HL-60 (cell line): ENCODE measurements at regions not wholly inside any gene's neighbourhood (a gene's known extent, or its start where the extent isn't known, plus 50 kb on each side); places are given as distances from the start of the nearest gene placed in this dataset.

ENCODE experiments used
- DNase-seq, 2 experiments: peaks; one replicate each; pipeline ENCODE4 v3.0.0-alpha.2; 2010 to 2020; ENCODE audit warnings: low read depth in 1 of 2, low spot score in 1 of 2
- H3K27ac ChIP-seq: fragments of 250-450 bp; sonication (Bioruptor Pico); replicated peaks from 2 replicates; pipeline ENCODE4 v1.5.1; 2020; ENCODE audit warnings: mild to moderate bottlenecking, moderate library complexity
- H3K27me3 ChIP-seq: fragments of 250-450 bp; sonication (Bioruptor Pico); 2 replicates; pipeline ENCODE4 v1.5.1; 2021; ENCODE audit warnings: mild to moderate bottlenecking, moderate library complexity; ENCODE audit not compliant: insufficient read depth, poor library complexity, severe bottlenecking
- H3K4me3 ChIP-seq: replicated peaks from 2 replicates; pipeline ENCODE4 v1.5.1; 2011; ENCODE audit warnings: mild to moderate bottlenecking, control low read depth, low read length; ENCODE audit not compliant: insufficient read depth
- GABPA ChIP-seq: IDR thresholded peaks from 2 replicates; pipeline ENCODE4 v1.6.1; 2012; ENCODE audit warnings: low read depth
- POLR2AphosphoS5 ChIP-seq: IDR thresholded peaks from 2 replicates; pipeline ENCODE4 v1.6.1; 2012; ENCODE audit warnings: low read depth
- SPI1 ChIP-seq: IDR thresholded peaks from 2 replicates; pipeline ENCODE4 v1.6.1; 2012; ENCODE audit warnings: low read depth, mild to moderate bottlenecking, borderline replicate concordance
- TF ChIP-seq, protein P1 (sequence below): IDR thresholded peaks from one replicate; pipeline ENCODE4 v1.5.1; 2011; ENCODE audit warnings: low read length, control low read depth, inconsistent platforms; ENCODE audit not compliant: insufficient read depth
- TF ChIP-seq, protein P2 (sequence below): IDR thresholded peaks from 2 replicates; pipeline ENCODE4 v1.6.1; 2012; ENCODE audit warnings: low read depth; ENCODE audit not compliant: insufficient replicate concordance

DNA sequence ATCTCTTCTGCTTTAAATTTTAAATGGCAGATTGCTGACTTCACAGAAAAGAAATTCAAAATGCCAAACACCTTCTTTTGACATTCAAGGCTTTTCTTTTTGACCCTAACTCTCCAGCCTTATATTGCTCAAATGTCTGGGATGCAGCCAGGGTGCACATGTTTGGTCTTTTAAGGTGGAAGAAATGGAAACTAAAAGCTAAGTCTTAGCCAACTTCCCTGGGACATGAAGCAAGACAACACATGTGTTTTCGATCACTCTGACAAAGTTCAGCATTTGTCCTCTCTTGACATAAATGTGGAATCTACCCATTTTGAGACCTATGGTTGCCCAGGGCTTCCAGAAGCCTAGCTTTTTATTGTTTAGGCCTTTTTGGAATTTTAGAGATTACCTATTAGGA lies 161.6 kb downstream of the RDH14 start:
- Histone ChIP-seq H3K27ac (no peak overlapping the region), H3K27me3 (peaks cover 4% of the 10 kb centered on the region), H3K4me3 (no peak overlapping the region)
- TF ChIP-seq SPI1, result no peak
- TF ChIP-seq, protein P1, sequence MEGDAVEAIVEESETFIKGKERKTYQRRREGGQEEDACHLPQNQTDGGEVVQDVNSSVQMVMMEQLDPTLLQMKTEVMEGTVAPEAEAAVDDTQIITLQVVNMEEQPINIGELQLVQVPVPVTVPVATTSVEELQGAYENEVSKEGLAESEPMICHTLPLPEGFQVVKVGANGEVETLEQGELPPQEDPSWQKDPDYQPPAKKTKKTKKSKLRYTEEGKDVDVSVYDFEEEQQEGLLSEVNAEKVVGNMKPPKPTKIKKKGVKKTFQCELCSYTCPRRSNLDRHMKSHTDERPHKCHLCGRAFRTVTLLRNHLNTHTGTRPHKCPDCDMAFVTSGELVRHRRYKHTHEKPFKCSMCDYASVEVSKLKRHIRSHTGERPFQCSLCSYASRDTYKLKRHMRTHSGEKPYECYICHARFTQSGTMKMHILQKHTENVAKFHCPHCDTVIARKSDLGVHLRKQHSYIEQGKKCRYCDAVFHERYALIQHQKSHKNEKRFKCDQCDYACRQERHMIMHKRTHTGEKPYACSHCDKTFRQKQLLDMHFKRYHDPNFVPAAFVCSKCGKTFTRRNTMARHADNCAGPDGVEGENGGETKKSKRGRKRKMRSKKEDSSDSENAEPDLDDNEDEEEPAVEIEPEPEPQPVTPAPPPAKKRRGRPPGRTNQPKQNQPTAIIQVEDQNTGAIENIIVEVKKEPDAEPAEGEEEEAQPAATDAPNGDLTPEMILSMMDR, result no peak
- TF ChIP-seq POLR2AphosphoS5, result no peak
- TF ChIP-seq, protein P2, sequence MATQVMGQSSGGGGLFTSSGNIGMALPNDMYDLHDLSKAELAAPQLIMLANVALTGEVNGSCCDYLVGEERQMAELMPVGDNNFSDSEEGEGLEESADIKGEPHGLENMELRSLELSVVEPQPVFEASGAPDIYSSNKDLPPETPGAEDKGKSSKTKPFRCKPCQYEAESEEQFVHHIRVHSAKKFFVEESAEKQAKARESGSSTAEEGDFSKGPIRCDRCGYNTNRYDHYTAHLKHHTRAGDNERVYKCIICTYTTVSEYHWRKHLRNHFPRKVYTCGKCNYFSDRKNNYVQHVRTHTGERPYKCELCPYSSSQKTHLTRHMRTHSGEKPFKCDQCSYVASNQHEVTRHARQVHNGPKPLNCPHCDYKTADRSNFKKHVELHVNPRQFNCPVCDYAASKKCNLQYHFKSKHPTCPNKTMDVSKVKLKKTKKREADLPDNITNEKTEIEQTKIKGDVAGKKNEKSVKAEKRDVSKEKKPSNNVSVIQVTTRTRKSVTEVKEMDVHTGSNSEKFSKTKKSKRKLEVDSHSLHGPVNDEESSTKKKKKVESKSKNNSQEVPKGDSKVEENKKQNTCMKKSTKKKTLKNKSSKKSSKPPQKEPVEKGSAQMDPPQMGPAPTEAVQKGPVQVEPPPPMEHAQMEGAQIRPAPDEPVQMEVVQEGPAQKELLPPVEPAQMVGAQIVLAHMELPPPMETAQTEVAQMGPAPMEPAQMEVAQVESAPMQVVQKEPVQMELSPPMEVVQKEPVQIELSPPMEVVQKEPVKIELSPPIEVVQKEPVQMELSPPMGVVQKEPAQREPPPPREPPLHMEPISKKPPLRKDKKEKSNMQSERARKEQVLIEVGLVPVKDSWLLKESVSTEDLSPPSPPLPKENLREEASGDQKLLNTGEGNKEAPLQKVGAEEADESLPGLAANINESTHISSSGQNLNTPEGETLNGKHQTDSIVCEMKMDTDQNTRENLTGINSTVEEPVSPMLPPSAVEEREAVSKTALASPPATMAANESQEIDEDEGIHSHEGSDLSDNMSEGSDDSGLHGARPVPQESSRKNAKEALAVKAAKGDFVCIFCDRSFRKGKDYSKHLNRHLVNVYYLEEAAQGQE, result no peak
- no peak for TF ChIP-seq GABPA
- no peak for DNase-seq

DNA sequence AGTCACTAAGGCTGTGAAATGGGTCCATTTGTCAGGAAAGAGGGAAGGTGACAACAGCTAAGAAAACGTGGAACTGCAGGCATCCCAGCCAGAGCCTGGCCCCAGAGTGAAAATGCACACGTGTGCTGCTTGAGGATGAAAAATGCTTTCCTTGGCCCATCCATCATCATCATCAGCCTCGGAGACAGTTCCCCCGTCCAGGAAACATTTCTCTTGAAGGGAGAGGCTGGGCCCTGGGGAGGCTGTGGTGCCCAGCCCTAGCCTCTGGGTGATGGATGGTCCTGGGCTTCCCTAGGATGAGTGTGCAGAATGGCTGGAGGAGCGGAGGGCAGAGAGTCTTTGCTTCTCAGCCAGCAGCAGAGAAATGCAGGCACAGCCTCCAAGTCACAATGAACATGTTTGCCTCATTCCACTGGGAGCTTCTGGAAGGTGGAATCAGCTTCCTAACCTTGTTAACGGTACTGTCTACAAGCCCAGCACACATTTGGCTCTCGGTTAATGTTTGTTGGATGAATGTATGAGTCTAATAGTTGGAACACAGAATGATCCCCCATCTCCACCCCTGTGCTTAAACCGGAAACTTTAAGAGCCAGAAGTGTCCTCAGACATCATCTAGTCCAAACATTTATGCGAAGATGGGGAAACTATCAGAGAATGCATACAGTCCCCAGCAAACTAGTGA lies 164.0 kb downstream of the RDH14 start:
- no peak overlapping the region for H3K27ac ChIP-seq
- DNase-seq, result no peak
- peaks cover 4% of the 10 kb centered on the region for H3K27me3 ChIP-seq
- TF ChIP-seq GABPA (no peak), POLR2AphosphoS5 (no peak), SPI1 (no peak)
- TF ChIP-seq, protein P1, result no peak
- TF ChIP-seq, protein P2, result no peak
- no peak overlapping the region for H3K4me3 ChIP-seq

DNA sequence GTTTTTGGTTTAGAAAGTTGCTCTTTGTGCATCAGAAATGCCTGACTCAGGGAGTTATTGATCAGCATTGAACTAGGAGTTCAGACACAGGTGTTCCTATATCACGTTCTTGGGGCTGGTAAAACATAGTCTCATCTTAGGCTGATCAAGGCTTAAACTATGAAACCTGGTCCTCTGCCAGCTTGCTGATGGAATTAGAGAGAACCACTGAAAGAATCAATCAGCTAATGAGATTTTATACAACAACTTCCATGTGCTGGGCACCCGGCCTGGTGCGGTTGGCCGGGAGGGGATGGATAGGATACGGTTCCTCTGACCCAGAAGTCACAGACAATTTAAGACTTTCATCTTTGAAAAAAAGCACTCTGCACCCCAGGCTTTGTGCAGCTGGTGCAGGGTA lies 164.9 kb downstream of the RDH14 start:
- Histone ChIP-seq H3K4me3 (no peak overlapping the region), H3K27me3 (peaks cover 4% of the 10 kb centered on the region), H3K27ac (no peak overlapping the region)
- no peak for DNase-seq
- TF ChIP-seq GABPA (no peak), POLR2AphosphoS5 (no peak), SPI1 (no peak)
- TF ChIP-seq, protein P1, result no peak
- TF ChIP-seq, protein P2, result no peak
